ENCODE measurements at regions not wholly inside any gene's neighbourhood (a gene's known extent, or its start where the extent isn't known, plus 50 kb on each side); places are given as distances from the start of the nearest gene placed in this dataset. TPM values are rescaled to one million over a fixed set of nuclear protein-coding genes. Genes with fewer than 3 reads are reported as not detected.

DNA sequence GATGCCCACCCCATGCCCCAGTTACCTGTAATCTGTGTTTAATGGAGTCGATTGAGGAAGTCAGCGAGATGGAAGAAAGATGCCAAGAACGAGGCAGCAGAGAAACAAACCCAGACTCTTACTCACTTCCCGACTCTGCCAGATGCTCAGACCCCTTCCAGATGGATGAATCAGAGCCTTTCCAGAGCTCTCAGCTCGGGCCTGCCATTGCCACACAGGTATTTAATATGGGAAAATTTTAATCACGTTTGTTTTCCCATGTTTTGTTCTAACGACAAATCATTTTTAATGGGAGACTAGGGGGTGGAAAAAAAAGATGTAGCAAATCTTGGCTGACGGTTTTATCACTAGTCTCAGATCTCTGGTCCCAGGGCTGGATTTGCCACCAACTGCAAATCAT is 72.5 kb upstream of the SRRM4 start:
- no peak overlapping the region for H3K4me3 ChIP-seq (ENCODE audit: low read length in 3 of 3)
- H3K27ac ChIP-seq (ENCODE audit: low read depth, low read length): no peak overlapping the region
- H3K36me3 ChIP-seq (ENCODE audit: control insufficient read depth in 3 of 3, insufficient read depth in 3 of 3, low read length in 3 of 3): no peaks in the 10 kb centered on the region
- H3K9me3 ChIP-seq (ENCODE audit: control insufficient read depth in 3 of 3, low read length in 3 of 3): no peaks in the 10 kb centered on the region
- no peaks in the 10 kb centered on the region for H3K4me1 ChIP-seq (ENCODE audit: control insufficient read depth in 3 of 3, insufficient read depth in 3 of 3, low read length in 3 of 3)
- H3K9ac ChIP-seq (ENCODE audit: low read depth in 1 of 3, low read length in 3 of 3): no peak overlapping the region
- peaks cover 0 to 4% (median 3%) of the 10 kb centered on the region in 3 donors for H3K27me3 ChIP-seq (ENCODE audit: control insufficient read depth in 3 of 3, insufficient read depth in 3 of 3, low read length in 3 of 3)

DNA sequence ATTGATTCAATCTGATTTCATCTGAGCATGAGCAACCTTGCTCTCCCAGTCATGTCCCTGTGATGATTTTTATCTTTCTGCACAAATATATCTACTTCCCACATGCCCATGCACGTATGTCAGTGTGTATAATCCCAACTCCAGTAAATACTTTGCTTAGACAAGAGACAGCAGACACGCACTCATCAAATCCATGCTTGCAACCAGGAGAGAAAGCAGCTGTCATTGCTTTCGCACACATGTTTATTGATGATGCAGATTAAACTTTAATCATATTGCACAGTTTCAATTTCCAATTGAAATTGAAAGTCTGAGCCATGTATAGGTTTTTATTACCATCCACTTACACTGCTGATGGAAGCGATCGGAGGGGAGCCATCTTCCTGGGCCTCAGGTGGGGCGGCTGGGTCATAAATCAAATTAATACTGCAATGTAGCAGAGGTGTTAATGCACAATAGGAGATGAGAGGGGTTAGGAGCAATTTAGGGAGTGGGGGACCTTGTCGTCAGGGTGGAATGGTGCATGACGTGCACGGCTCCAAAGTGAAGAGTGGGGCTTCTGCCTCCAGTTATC is 68.6 kb upstream of the SRRM4 start:
- H3K9me3 ChIP-seq (ENCODE audit: control insufficient read depth in 3 of 3, low read length in 3 of 3): no peaks in the 10 kb centered on the region
- H3K27ac ChIP-seq (ENCODE audit: low read depth, low read length): no peak overlapping the region
- H3K27me3 ChIP-seq (ENCODE audit: control insufficient read depth in 3 of 3, insufficient read depth in 3 of 3, low read length in 3 of 3): peaks cover 0 to 4% (median 3%) of the 10 kb centered on the region in 3 donors
- H3K4me1 ChIP-seq (ENCODE audit: control insufficient read depth in 3 of 3, insufficient read depth in 3 of 3, low read length in 3 of 3): no peaks in the 10 kb centered on the region
- no peaks in the 10 kb centered on the region for H3K36me3 ChIP-seq (ENCODE audit: control insufficient read depth in 3 of 3, insufficient read depth in 3 of 3, low read length in 3 of 3)
- no peak overlapping the region for H3K4me3 ChIP-seq (ENCODE audit: low read length in 3 of 3)
- no peak overlapping the region for H3K9ac ChIP-seq (ENCODE audit: low read depth in 1 of 3, low read length in 3 of 3)

DNA sequence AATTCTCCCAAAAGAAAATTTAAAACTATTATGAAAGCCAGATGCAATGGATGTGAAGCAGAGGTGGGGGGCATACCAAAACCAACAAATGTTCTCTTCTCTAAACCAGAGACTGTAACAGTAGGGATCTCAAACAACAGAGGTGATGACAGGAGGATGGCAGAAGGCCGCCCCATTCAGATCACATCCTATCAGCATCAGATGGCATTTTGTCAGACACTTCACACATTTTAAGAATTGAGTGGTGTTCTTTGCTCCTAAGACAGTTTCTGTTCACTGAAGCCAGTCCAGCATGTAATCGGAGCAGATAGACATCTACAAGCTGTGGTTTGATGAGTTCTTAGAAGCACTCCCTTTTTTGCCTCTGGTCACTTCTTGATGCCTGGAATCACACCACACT is 59.6 kb upstream of the SRRM4 start:
- H3K27ac ChIP-seq (ENCODE audit: low read depth, low read length): no peak overlapping the region
- H3K4me3 ChIP-seq (ENCODE audit: low read length in 3 of 3): no peak overlapping the region
- H3K36me3 ChIP-seq (ENCODE audit: control insufficient read depth in 3 of 3, insufficient read depth in 3 of 3, low read length in 3 of 3): no peaks in the 10 kb centered on the region
- no peak overlapping the region for H3K9ac ChIP-seq (ENCODE audit: low read depth in 1 of 3, low read length in 3 of 3)
- H3K4me1 ChIP-seq (ENCODE audit: control insufficient read depth in 3 of 3, insufficient read depth in 3 of 3, low read length in 3 of 3): no peaks in the 10 kb centered on the region
- no peaks in the 10 kb centered on the region for H3K27me3 ChIP-seq (ENCODE audit: control insufficient read depth in 3 of 3, insufficient read depth in 3 of 3, low read length in 3 of 3)
- H3K9me3 ChIP-seq (ENCODE audit: control insufficient read depth in 3 of 3, low read length in 3 of 3): no peaks in the 10 kb centered on the region

DNA sequence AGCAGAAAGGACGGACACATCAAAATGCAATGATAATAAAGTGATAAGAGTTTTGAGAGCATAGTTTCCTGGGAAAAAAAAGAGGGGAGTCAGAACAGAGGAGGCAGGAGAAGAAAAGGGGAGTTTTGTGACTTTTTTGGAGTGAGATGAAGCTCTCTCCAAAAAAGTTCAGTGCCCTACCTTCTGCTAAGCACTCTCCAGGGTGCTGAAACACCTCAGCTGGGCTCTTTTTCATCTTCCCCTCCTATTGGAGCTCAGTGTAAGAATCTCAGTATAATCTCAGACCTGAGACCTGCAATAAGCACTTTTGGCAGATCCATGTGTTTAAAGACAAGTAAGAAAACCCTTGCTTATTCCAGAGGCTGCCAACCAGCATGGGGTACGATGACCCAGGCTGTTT is 58.9 kb upstream of the SRRM4 start:
- Histone ChIP-seq H3K36me3 (ENCODE audit: control insufficient read depth in 3 of 3, insufficient read depth in 3 of 3, low read length in 3 of 3) (no peaks in the 10 kb centered on the region), H3K9me3 (ENCODE audit: control insufficient read depth in 3 of 3, low read length in 3 of 3) (no peaks in the 10 kb centered on the region), H3K27ac (ENCODE audit: low read depth, low read length) (no peak overlapping the region), H3K9ac (ENCODE audit: low read depth in 1 of 3, low read length in 3 of 3) (no peak overlapping the region), H3K4me1 (ENCODE audit: control insufficient read depth in 3 of 3, insufficient read depth in 3 of 3, low read length in 3 of 3) (no peaks in the 10 kb centered on the region), H3K27me3 (ENCODE audit: control insufficient read depth in 3 of 3, insufficient read depth in 3 of 3, low read length in 3 of 3) (no peaks in the 10 kb centered on the region), H3K4me3 (ENCODE audit: low read length in 3 of 3) (no peak overlapping the region)

DNA sequence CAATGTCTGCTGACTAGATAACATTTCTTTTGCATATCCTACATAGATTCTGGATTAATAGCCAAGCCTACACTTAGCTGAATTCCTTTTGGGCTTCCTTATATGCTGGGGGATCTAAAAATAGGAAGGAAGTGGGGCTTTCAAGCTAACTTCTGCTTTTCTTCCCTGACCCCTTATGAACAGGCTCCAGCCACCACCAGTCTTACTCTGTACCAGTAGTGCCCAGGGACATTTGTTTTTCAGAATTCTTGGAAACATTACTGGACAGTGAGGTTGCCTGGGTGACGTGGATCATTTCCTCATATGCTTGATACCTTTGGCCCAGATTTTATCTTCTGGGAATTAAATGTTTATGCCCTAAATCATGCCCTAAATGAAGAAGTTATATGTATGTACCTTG is 55.9 kb upstream of the SRRM4 start:
- H3K27ac ChIP-seq (ENCODE audit: low read depth, low read length): no peak overlapping the region
- no peak overlapping the region for H3K9ac ChIP-seq (ENCODE audit: low read depth in 1 of 3, low read length in 3 of 3)
- H3K4me3 ChIP-seq (ENCODE audit: low read length in 3 of 3): no peak overlapping the region
- H3K27me3 ChIP-seq (ENCODE audit: control insufficient read depth in 3 of 3, insufficient read depth in 3 of 3, low read length in 3 of 3): no peaks in the 10 kb centered on the region
- H3K9me3 ChIP-seq (ENCODE audit: control insufficient read depth in 3 of 3, low read length in 3 of 3): no peaks in the 10 kb centered on the region
- no peaks in the 10 kb centered on the region for H3K4me1 ChIP-seq (ENCODE audit: control insufficient read depth in 3 of 3, insufficient read depth in 3 of 3, low read length in 3 of 3)
- no peaks in the 10 kb centered on the region for H3K36me3 ChIP-seq (ENCODE audit: control insufficient read depth in 3 of 3, insufficient read depth in 3 of 3, low read length in 3 of 3)

DNA sequence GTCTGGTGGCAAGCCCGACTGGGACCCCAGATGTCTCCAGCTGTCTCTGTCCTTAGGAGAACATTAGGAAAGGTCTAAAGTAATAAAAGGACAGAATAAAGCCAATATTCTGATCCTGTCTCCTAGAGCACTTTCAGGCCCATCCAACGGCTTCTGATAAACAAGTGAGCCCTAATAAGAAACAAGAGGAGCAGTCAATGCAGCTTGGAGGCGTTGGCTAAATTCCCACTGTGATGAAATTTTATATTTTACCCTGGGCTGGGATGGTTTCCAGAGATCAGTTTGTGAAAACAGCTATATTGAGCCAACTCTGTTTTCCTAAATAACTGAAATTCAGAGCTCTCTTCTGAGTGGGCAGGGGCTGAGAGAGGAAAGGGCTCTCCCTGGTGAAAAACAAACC is 55.5 kb upstream of the SRRM4 start:
- Histone ChIP-seq H3K27ac (ENCODE audit: low read depth, low read length) (no peak overlapping the region), H3K27me3 (ENCODE audit: control insufficient read depth in 3 of 3, insufficient read depth in 3 of 3, low read length in 3 of 3) (no peaks in the 10 kb centered on the region), H3K9me3 (ENCODE audit: control insufficient read depth in 3 of 3, low read length in 3 of 3) (no peaks in the 10 kb centered on the region), H3K36me3 (ENCODE audit: control insufficient read depth in 3 of 3, insufficient read depth in 3 of 3, low read length in 3 of 3) (no peaks in the 10 kb centered on the region), H3K4me3 (ENCODE audit: low read length in 3 of 3) (no peak overlapping the region), H3K9ac (ENCODE audit: low read depth in 1 of 3, low read length in 3 of 3) (no peak overlapping the region), H3K4me1 (ENCODE audit: control insufficient read depth in 3 of 3, insufficient read depth in 3 of 3, low read length in 3 of 3) (no peaks in the 10 kb centered on the region)

Small RNAs in the stretch of these regions (small RNA-seq; reads per million reads assigned to genes)
- not detected for gene RF00428
- not detected for gene RNA5SP374
